Kidney tubule cell (primary cell): ENCODE measurements at regions not wholly inside any gene's neighbourhood (a gene's known extent, or its start where the extent isn't known, plus 50 kb on each side); places are given as distances from the start of the nearest gene placed in this dataset.

Experiments
- DNase-seq: peaks from one replicate; pipeline ENCODE4 v3.0.0-alpha.2; 2018; ENCODE audit warnings: low spot score

GRCh38 chr15:96524676-96525417 lies 194.3 kb downstream of the NR2F2 start:
- DNase-seq: no peak

- DNase-seq: peak; percentile 19
Measured at GRCh38 chr15:96535148-96535547, 204.6 kb downstream of the NR2F2 start.

DNA sequence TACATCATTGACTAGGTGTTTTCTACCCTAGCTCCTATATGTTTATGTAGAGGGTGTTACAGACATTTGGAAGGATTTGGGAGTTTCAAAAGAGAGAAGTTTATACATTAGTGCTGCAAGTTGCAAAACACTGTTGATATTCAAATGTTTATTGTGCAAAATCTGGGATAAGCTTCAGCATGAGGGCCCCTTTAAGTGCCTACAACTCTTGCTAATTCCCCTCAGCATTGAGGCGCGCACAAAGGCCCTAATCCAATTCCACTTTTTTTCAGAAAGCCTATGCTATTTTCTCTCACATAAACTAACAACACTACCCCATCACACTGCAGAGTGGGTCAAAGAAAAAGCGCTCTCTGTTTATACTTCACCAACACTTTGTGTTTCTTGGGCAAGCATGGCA lies 208.0 kb downstream of the NR2F2 start:
- no peak for DNase-seq

GRCh38 chr15:96540283-96540682 lies 209.8 kb downstream of the NR2F2 start:
- no peak for DNase-seq

DNA sequence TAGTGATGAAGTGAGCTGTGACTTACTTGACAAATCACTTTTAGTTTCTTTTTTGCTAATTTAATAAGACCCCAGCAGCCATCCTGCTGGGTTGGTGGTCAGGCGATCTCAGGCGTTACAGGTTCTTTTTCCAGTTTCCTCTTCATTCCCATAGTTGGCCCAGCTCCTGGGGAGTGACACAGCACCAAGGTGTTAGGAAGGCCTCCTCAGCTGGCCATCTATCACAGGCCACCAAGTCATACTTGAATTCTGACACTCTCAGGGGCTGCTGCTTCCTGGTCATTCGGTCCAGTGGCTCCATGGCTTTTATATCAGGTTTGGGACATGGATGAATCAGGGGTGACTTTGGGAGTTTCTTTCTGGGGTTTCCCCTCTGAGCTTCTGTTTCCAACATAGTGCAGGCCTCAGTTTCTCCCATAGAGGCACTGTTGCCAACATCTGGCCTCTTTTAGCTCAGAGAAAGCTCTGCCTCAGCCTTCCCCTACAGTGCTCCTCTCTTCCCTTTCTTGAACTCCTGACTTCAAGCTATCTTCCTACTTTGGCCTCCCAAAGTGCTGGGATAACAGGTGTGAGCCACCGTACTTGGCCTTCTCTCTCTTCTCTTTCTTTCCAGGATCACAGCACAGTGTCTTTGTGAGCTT lies 211.8 kb downstream of the NR2F2 start:
- DNase-seq: peak; percentile 45

- no peak for DNase-seq
Measured at GRCh38 chr15:96544162-96544756, 213.8 kb downstream of the NR2F2 start.

- peak; percentile 53 for DNase-seq
Measured at GRCh38 chr15:96549136-96549535, 218.6 kb downstream of the NR2F2 start.

GRCh38 chr15:96551196-96551595 lies 220.7 kb downstream of the NR2F2 start:
- peak; percentile 19 for DNase-seq

DNA sequence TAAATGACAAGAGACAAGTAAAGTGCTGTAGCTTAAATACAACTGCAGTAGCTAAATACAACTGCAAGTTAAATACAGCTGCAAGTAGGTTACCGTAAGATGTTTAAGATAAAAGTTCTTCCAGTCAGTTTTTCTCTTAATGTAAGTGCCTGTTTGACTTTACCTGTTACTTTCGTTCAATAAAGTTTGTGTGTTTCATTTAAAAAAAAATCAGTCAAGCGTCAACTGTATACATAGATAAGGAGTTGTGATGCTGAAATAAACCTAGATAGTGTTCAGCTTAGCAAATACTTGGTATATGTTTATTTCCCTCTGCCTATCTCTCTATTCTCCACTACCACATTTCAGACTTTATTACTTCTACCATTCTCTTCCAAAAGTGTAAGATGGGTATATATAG lies 221.2 kb downstream of the NR2F2 start:
- DNase-seq: no peak

GRCh38 chr15:96553006-96553405 lies 222.5 kb downstream of the NR2F2 start:
- DNase-seq: peak; percentile 23

DNA sequence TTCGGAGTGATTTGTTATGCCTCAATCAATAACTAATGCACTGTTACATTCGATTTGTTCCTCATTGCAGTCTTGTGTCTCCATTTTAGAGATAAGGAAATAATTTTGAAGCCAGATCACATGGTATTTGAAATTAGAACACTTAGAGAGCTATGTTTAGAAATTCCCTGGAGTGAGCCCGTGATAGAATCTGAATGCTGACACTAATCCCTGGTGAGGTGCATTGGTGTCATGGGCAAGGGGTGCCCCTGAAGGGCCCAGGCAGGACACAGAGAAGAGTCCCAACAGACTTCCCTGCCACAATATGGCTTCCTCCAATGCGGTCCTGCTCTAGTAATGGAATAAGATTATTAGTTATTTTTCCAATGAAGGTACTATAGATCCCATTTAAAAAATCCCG lies 223.0 kb downstream of the NR2F2 start:
- no peak for DNase-seq

DNA sequence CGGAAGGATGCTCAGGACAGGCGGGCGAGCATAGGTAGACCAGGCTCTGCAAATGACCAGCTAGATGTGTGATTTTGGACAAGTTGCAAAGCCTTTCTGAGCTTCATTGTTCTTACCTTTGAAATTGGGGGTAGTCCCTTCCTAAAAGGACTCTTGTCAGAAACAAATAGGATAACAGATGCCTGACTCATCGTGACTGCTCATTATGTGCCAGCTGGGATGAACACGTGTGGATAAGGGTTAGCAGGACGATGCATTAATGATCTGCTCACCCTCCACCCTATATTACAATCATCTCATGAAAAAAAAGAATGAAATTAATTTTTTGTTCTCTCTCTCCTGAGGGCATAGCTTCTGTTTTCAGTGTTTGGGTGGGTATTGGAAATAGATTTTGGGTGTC lies 223.4 kb downstream of the NR2F2 start:
- no peak for DNase-seq

GRCh38 chr15:96554541-96554940 lies 224.0 kb downstream of the NR2F2 start:
- DNase-seq: no peak

DNA sequence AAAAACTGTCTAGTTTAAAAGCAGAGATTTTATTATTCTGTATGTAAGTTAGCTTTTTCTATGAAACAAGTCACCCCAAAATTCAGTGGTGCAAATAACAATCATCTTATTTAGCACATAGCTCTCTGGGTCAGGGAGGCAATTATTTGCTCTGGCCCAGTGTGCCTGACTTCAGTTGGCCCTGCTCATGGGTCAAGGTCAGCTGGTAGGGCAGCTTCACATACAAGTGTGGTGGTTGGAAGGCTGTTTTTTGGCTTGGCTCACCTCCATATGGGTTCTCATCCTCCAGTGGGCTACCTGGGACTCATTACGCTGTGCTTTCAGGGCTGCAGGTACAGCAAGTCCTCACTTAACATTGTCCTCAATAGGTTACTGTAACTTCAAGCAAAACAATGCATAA lies 228.6 kb downstream of the NR2F2 start:
- DNase-seq: no peak

DNA sequence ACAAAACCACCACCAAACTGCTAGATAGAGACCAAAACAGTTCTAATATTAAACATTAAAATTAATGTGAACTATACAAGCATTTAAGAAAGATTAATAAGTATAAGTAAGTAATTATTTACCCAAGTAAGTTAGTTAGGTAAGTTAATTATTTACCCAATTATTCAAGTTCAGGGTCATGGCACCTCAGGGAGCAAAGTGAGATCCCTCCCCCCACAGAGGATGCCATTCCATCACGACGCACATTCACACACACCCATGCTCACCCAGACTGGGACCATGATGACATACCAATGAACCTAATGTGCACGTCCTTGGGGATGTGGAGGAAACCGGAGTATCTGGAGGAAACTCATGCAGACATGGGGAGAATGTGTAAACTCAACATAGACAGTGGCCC lies 229.1 kb downstream of the NR2F2 start:
- peak; percentile 41 for DNase-seq

DNA sequence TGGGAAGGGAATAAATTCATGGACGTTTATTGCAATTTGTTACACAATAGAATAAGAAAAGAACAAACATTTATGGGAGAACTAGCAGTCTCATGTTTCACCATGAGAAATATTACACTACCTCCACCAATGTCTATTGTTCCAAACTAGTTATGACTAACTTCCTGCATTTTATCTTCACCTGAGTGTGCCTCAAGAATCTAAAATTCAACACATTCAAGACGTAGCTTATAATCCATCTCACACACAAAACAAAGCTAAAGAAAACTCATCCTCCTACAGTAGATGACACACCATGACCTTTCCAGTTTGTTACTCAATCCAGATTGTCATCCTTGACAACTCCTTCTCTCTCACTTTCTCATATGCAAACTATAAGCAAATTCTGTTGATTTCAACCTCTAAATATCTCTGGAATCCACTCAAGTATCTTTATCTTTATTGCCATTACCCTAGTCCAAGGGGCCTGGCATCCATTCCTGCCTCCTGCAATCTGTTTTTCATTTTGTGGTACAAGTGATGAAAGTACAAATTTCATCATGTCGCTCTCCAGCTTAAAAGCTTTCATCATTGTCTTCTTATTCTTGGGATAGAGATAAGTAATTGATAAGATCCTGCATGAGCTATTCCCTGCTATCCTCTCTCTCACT lies 229.9 kb downstream of the NR2F2 start:
- peak; percentile 37 for DNase-seq

DNA sequence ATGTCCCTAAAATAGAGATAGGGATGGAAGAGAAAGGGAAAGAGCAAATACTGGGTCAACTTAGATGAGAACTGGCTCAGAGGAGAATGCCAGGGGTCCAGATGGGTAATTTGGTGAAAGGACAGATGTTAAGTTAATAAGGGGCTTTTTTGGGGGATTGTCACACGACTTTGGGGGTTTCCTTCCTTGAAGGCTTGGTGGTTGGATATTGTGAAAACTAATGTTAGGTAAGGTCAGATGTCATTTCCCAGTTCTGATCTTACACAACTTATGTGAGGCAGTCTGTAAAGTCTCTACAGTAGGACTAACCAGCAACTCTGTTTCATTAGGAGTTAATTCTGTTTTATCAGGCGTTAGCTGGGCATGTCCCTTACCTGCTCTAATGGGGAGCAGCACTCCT lies 231.1 kb downstream of the NR2F2 start:
- no peak for DNase-seq

DNA sequence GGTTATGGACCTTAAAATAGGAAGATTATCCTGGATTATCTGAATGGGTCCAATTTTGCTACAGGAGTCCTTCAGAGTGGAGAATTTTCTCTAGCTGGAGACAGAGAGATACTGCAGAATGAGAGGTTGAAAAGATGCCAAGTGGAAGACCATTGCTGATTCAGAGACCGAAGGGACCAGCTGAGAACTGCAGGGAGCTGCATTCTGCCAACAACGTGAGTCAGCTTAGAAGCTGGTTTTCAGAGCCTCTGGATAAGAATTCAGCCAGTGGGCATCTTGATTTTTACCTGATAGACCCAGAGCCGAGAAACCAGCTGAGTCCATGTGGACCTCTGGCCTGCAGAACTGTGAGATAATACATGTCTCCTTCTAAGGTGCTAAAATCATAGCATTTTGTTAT lies 234.0 kb downstream of the NR2F2 start:
- DNase-seq: no peak

DNA sequence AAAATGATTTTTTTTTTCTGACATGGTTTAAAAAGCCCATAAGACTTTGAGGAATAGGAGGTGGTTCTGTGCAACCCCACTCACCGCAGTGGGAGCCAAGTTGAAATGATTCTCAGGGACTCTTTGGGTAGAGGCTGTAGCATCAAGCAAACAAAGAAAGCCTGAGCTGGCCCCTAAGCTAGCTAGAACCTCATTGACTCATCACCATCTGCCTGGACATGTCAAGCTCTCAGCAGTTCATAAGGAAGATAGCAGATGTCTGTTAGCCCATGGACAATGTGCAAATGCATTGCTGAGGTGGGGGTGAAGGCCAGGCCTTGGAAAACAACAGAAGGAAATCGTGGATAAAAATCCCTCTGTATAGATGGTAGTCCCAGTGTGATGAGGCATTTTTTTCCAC lies 234.8 kb downstream of the NR2F2 start:
- DNase-seq: no peak

DNA sequence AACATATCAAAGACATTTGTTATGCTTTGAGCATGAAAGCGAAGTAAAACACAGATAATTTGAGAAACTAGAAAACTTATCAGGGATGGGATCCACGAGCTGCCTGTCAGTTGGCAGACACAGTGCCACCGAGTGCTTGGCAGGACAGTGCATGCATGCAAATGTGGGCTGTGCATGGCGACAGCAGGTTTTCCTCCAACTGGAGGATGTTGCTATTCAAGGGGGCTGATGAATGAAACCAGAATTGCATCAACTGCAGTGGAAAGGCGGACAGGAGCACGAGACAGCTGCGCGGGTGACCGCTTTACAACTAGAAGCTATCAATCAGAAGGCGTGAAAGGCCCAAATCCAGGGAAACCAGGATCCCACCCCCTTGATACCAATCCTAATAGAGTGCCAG lies 244.3 kb downstream of the NR2F2 start:
- DNase-seq: no peak

GRCh38 chr15:96576596-96576995 lies 246.1 kb downstream of the NR2F2 start:
- peak; percentile 71 for DNase-seq

- DNase-seq: no peak
Measured at GRCh38 chr15:96578393-96578792, 247.9 kb downstream of the NR2F2 start.

- no peak for DNase-seq
Measured at GRCh38 chr15:96581371-96581770, 250.9 kb downstream of the NR2F2 start.
